Fibroblast of gingiva (primary cell): ENCODE measurements at regions not wholly inside any gene's neighbourhood (a gene's known extent, or its start where the extent isn't known, plus 50 kb on each side); places are given as distances from the start of the nearest gene placed in this dataset.
"Not testable (repeated sequence)": the region's sequence is repeated elsewhere in the genome, so short reads cannot be mapped to it uniquely, and the experiment has no call there.

Experiments
- DNase-seq: peaks from one replicate; pipeline ENCODE4 v3.0.0-alpha.2; 2011; ENCODE audit warnings: low read depth

DNA sequence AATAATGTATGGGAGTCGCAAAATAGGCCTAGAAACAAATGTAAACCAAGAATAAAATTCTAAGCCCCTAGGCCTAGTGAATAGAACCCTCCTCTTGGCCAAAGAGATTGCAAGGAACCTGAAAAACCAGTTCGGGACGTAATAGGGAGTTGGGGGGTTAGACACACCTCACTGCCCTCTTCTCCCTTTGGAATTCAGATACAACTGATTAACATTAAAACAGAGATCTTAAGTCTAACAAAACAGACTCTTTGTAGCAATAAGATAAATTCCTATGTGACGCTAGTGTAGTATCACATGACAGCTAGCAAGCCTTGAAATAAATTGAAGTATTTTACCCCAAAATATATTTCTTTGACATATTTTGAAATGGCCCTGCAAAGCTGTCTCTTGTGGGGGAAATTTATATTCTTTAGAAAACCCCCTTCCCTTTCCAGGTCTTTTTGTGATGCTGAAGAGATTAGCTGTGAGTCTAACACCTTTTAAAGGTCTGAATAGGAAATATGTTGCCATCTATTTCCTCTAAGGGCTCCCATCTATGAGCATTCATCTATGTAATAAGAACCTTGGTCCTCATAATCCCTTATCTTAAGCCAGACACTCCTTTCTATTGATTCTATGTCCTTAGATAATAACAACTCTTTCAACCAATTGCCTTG, 623.4 kb upstream of the NRG3 start:
- no peak for DNase-seq

DNA sequence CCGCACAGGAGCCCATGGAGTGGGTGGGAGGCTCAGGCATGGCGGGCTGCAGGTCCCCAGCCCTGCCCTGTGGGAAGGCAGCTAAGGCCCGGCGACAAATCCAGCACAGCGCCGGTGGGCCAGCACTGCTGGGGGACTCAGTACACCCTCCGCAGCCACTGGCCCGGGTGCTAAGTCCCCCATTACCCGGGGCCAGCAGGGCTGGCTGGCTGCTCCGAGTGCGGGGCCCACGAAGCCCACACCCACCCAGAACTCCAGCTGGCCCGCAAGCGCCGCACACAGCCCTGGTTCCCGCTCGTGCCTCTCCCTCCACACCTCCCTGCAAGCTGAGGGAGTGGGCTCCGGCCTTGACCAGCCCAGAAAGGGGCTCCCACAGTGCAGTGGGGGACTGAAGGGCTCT, 610.0 kb upstream of the NRG3 start:
- not testable (repeated sequence) for DNase-seq

DNA sequence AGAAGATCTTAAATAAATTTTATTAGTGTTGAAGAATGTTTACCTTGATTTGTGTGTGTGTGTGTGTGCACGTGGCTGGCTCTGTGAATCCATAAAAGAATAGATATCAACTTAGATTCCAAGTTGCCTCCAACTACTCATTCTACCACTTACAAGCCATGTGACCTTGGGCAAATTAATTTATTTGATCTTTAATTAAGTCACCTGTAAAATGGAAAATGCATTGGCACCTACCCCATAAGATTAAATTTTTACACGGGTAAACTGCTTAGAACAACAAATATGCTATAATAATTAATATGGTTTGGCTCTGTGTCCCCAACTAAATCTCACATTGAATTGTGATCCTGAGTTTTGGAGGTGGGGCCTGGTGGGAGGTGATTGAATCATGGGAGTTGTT, 604.9 kb upstream of the NRG3 start:
- DNase-seq, result no peak

DNA sequence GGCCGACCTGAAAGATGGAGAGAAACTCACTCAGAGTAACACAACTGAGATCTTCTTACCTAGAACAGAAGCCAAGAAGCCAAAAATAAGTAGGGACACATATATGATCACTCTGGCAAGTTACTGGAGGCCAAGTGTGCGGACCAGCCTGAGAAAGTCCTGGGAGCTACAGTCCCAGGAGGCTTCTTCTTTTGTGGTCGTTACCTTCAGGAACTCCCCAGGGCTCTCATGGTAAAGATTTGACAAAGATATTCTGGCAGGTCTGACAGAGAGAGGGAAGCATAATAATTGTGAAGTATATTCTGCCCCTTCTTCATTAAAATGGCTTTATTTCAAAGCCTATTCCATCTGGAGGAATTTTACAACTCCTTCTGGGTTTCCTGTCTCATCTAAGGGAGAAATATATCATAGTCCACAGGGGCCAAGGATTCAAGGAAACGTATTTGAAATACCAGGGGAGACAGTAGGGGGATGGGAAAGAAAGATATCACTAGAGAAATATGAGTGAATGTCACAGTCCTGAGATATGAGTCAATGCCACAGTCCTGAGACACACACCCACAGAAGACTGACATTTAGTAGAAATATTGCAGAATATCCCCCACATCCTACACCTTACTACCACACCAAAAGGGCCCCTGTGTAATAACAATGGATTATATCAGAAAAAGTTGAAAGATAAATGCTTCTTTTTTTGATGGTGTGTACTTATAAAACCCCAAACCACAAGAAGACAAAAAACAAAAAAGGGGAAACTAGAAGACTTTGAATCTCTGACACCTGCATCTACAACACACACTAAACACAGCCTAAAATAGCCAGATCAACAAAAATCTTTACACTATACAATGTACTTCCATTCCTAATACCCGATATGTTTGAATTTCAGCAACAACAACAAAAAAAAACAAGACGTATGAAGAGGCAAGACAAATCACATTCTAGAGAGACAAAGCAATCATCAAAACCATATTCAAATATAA, 594.2 kb upstream of the NRG3 start:
- no peak for DNase-seq

DNA sequence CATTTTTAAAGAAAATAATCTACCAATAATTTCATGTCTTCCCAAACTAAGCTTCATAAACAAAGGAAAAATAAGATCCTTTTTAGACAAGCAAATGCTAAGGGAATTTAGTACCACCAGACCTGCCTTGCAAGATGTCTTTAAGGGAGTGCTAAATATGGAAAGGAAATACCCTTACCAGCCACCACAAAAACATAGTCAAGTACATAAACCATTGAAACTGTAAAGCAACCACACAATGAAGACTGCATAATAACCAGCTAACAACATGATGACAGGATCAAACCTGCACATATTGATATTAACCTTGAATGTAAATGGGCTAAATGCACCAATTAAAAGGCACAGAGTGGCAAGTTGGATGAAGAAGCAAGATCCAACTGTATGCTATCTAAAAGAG, 586.5 kb upstream of the NRG3 start:
- DNase-seq, result no peak

DNA sequence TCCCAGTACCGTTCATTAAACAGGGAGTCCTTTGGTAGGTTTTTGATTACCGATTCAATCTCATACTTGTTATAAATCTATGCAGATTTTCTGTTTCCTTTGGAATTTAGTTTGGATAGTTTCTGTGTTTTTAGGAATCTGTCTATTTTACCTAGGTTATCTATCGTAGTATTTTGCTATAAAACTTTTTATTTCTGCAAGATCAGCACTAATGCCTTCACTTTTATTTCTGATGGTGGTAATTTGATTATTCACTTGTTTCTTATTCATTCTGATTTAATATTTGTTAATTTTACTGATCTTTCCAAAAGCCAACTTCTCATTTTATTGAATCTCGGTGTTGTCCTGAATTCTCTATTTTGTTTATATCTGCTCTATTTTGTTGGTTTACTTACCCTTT, 577.7 kb upstream of the NRG3 start:
- DNase-seq, result no peak

DNA sequence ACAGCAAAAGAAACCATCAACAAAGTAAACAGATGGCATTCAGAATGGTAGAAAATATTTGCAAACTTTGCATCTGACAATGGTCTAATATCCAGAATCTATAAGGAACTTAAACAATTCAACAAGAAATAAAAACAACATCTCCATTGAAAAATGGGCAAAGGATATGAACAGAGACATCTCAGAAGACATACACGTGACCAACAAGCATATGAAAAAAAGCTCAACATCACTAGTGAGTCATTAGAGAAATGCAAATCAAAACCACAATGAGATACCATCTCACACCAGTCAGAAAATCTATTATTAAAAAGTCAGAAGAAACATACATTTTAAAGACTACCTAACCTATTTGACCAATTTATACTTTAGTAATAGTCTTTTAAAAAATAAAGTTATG, 571.3 kb upstream of the NRG3 start:
- no peak for DNase-seq

DNA sequence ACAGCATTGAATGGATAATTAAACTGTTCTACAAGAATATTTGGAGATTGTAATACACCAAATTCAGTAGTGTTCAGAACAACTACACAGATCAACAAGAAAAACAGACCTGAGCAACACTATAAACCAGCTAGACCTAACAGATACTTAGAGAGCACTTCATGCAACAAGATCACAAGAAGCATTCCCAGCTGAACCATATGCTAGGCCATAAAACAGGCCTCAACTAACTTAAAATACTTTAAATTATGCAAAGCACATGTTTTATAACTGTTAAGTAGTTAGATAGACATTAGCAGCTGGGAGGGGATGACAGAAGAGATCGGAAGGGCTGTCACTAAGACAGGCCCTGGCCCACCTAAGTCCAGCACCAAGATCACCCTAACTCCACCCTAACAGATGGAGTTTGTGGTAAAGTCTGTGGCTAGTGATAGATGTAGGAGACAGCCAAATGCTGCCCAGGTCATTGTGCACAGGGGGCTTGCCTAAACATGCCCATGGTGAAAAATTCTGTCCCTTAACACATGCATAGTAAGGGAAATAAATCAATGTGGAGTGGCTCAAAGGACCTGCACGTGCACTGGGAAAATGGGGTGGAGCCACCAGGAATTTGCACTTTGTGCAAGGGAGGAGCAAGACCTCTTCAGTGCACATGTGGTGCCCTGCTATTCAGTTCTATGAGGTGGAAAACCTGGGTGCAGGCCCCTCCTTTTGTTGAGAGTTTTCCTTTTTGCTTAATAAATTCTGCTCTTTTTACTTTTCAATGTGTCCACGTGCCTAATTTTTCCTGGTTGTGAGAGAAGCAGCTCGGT, 567.8 kb upstream of the NRG3 start:
- no peak for DNase-seq

DNA sequence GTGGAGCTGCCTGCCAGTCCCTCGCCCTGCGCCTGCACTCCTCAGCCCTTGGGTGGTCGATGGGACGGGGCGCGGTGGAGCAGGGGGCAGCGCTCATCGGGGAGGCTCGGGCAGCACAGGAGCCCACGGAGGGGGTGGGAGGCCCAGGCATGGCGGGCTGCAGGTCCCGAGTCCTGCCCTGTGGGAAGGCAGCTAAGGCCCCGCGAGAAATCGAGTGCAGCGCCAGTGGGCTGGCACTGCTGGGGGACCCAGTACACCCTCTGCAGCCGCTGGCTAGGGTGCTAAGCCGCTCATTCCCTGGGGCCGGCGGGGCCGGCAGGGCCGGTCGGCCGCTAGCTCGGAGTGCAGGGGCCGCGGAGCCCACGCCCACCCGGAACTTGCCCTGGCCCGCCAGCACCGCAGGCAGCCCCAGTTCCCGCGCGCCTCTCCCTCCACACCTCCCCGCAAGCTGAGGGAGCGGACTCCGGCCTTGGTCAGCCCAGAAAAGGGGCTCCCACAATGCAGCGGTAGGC, 565.9 kb upstream of the NRG3 start:
- no peak for DNase-seq

DNA sequence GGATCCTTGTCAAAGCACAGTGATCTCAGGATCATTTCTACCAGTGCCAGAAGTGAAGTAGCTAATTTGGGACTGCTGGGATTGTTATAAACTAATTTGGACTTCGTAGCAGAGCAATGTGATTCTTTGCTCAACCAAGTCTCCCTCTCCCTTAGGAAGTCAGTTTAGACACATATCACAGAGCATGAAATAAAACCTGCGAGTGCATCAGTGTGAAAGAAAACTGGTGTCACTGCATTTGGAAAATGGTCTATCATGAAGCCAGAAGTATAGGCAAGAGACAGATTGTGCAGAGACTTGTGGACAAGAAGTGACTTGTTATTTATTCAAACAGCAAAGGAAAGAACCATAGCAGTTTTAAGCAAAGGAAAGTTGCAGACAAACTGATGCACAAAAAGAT, 560.5 kb upstream of the NRG3 start:
- no peak for DNase-seq

DNA sequence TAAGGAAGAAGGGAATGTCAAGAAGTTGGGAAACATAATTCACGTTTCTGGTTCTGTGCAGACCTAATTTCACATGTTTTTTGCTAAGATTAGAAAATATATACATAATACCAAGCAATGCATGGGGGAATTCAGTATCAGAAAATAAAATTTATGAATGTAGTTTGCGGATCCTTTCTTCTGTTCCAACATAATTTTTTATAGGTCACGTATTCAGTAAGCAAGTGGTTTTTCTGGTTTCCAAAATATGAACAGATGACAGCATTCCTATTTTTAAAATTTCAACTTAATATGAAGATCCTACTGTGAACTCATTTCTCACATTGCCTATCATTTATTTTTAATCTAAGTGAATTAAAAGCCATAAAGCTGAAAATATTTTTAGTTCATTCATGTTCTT, 560.0 kb upstream of the NRG3 start:
- no peak for DNase-seq

DNA sequence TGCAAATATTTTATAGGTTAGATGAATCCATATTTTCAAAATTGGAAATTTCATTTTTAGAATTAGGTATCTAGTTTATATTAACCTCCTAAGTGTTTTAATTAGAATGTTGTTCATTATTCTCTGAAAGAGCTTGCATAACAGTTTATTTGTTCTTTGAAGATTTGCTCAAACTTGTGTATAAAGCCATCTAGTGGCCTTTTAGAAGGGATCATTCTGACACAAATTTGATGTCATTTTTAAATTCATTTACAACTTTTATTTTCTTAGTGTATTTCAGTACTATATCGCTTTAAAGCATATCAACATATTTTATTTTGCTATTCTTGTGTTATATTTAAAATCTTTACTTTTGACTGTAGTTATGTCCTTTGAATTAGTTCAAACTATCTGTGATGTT, 527.0 kb upstream of the NRG3 start:
- DNase-seq, result no peak

DNA sequence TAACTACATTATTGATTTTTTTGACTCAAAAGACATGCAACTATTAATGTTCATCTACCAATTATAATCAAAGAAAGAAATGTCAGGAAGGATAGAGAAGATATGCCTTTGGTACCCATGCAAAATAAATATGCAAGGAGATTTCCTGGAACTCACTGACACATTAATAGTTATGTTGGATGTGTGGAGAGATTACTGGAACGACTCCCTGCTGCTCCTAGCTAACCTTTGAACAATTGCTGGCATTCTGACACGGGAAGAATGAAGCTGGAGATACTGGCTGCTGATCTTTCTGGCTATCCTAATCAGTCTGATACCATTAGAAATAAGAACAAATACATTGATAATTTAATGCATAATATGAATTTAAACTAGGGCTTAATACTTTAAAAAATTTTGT, 507.9 kb upstream of the NRG3 start:
- no peak for DNase-seq

DNA sequence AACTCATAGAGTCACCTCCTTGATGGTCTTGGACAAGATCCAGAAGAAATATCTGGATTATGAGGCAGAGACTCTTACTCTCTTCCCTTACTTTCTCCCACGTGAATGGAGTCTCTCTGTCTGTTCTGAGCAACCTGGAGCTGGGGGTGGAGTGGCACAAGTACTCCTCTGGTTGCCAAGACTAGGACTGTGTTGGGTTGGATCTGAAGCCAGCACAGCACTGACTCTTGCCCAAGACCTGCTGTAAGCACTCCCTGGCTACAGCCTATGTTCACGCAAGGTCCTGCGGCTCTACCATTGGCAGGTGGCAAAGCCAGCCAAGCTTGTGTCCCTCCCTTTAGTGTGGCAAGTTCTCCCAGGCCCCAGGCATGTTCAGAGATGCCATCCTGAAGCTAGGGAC, 488.2 kb upstream of the NRG3 start:
- no peak for DNase-seq

DNA sequence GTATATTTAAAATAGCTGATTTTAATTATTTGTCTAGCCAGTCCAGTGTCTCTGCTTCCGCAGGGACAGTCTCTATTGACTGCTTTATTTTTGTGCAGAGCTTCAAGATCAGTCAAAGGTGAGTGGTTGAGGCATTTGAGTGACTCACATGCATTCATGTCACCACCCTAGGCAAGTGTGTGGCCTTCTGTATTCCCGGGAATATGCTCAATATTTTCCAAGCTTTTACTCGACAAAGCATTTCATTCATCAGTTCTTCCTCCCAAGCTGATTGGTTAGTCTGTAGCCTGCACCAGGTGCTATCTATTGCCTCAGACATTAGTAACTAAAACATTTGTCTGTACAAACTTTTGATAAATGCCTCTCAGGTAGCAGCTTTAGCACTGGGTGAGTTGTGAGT, 471.5 kb upstream of the NRG3 start:
- DNase-seq, result no peak

DNA sequence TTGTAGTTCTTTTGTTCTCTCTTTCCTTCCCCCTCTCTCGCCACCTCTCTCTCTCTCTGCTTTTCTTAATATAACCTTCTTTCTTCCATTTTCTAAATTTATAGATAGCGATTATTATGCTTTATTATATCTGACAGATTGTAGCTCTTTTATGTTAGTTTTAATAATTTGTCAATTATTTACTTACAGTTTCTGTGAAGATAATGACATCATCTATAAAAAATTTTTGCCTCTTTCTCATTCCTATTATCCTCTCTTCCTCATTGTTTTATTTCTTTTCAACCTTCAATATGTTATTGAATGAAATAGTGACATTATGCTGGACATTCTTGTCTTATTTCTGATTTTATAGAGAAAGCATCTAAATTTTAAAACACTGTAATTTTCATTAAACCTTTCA, 469.6 kb upstream of the NRG3 start:
- DNase-seq, result no peak

DNA sequence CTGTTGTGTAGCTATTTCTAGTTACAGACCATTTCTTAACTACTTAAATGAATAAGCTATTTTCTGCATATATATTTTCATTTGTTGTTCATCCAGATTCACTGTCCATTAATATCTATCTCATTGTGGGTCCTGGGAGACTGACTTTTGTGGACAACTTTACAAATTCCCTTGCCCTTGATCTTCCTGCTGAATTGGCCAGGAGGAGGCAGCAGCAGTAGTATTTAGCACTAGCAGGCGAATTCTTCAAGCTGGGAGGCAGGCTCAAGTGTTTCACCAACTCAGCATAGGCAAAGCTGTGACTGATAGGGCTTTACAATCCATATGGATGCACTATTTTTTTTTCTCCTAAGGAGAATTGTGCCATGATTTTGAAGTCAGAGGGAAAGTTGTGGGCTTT, 461.0 kb upstream of the NRG3 start:
- no peak for DNase-seq

DNA sequence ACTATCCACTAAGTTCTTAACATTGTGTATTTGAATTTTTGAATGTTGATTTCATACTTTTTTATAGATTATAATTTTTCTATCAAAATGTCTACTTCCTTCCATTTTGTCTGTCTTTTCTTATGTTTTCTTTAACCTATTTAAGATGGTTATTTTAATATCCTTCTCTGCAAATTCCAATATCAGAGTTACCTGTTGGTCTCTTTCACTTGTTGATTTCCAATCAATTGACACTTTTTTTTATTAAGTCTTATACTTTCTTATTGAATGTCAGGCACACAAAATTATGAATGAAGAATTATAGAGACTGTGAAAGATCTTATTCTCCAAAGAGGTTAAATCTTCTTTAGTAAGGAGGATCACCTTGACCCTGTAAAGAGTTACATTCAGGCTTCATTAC, 448.3 kb upstream of the NRG3 start:
- DNase-seq, result no peak

DNA sequence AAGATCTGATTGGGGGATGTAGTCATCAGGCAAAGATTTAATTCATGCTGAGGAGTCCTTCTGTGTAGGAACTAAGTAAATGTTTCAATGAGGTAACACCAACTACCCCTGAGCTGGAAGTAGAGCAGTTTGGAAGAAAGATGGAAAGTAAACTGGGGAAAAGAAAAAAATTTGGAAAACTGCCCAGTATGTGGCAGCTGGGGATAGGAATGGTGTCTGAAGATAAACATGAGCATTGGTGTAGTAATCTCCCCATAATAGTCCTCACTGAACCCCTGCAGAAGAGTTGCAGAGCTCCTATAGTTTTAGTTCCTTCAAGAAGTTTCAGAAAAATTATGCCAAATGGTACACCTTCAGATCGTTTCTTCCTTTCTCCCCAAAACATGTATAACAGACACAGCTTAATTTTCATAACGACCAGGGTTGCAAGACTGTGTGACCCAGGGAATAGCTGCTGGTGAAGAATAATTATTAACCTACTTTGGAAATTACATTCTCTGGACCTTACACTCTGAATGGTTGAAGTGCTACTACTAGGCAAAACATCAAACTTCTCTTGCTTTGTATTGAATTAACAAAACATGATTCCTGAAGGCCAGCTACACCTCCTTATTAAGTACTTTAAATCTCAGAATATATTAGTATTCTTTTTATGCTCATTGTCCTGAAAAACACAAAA, 446.4 kb upstream of the NRG3 start:
- no peak for DNase-seq

DNA sequence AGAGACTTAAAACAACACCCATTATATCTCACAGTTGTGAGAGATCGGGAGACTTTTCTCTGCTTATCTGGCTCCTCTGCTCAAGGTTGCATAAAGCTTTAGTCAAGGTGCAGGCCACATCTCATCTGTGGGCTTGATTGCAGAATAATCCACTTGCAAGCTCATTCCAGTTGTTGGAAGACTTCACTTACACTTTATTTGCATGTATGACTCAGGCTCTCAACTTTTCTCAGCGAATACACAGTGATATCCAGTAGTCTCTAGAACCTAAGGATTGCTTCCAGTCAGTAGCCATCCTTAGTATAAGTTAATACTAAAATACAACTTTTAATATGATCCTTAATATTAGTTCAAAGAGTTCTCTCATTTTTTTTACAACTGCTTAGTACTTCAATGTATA, 435.5 kb upstream of the NRG3 start:
- DNase-seq, result no peak

DNA sequence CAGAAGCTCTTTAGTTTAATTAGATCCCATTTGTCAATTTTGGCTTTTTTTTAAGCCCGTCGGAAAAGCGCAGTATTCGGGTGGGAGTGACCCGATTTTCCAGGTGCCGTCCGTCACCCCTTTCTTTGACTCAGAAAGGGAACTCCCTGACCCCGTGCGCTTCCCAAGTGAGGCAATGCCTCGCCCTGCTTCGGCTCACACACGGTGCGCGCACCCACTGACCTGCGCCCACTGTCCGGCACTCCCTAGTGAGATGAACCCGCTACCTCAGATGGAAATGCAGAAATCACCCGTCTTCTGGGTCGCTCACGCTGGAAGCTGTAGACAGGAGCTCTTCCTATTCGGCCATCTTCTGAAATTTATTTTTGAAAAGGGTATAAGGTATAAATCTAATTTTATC, 433.4 kb upstream of the NRG3 start:
- DNase-seq, result not testable (repeated sequence)
